Right atrium auricular region (tissue), 2 donors: ENCODE measurements at regions not wholly inside any gene's neighbourhood (a gene's known extent, or its start where the extent isn't known, plus 50 kb on each side); places are given as distances from the start of the nearest gene placed in this dataset.
A peak's percentile ranks its signal among the peaks of the same experiment; 100 is the strongest.

Experiments
- DNase-seq: peaks from one replicate; pipeline ENCODE4 v3.0.0-alpha.2; 2019; ENCODE audit warnings: low spot score
- H3K27ac ChIP-seq, 2 donors: fragments of 200-600 bp; sonication (generic); 1 replicate in 1 of 2; 2 replicates in 1 of 2; pipeline ENCODE4 v1.5.1; 2016 to 2019
- H3K27me3 ChIP-seq, 2 donors: fragments of 200-600 bp; sonication (generic); one replicate each; pipeline versions ENCODE4 v1.5.1 to v1.6.0; 2017 to 2019
- H3K36me3 ChIP-seq: fragments of 200-600 bp; sonication (generic); one replicate; pipeline ENCODE4 v1.5.1; 2016
- H3K4me1 ChIP-seq, 2 donors: fragments of 200-600 bp; sonication (generic); one replicate each; pipeline versions ENCODE4 v1.5.1 to v1.6.0; 2017 to 2019
- H3K4me3 ChIP-seq, 2 donors: fragments of 200-600 bp; sonication (generic); 1 replicate in 1 of 2; 2 replicates in 1 of 2; pipeline ENCODE4 v1.5.1; 2017 to 2019; ENCODE audit warnings: mild to moderate bottlenecking in 1 of 2, moderate library complexity in 1 of 2
- H3K9me3 ChIP-seq, 2 donors: fragments of 200-600 bp; sonication (generic); one replicate each; pipeline ENCODE4 v1.5.1; 2019
- CTCF ChIP-seq, 2 donors: fragments of 200-600 bp; sonication (generic); IDR thresholded peaks; one replicate each; pipeline ENCODE4 v1.5.1; 2019; ENCODE audit warnings: antibody characterized with exemption in 2 of 2

DNA sequence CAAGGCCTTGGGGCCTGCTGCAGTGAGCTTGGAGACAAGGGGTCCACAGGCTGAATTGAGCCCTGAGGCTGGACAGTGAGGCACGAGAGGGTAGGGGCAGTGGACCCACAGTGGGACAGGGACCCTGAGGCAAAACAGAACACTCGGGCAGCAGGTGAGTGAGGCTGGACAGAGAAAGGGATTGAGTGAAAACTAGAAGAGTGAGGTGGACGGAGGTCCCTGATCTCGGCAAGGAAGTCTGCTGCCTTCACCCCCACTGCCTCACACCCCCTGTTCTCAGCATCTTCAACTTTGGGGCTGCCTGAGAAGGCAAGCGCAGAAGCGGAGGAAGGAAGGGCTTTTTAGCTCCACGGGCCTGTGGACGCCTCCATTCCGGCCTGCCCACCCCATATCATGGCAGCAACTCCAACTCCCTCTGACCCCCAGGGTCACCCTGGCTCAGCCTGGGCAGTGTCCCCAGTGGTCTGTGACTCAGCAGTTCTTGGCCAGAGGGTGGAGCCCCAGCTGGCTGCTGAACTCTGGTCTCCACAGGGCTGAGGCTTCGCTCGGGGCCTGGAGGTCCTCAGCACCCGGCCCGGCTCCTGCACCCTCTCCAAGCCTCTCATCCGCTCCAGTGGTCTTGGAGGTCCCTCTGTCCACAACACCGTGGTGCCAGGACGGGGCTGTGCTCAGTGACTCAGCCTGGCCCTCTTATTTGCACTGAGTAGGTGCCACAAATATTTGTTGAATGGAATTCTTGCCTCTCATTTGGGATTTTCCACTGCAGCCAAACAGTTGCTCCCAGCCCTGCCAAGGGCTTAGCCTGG, 60.0 kb upstream of the EPS8L3 start:
- H3K27me3 ChIP-seq = no peaks in the 10 kb centered on the region

GRCh38 chr1:109822749-109823542, 59.2 kb upstream of the EPS8L3 start:
- H3K4me1 ChIP-seq = peaks cover 0 to 76% of the 10 kb centered on the region in 2 donors
- peak; percentile 54 for DNase-seq
- no peaks in the 10 kb centered on the region for H3K9me3 ChIP-seq
- H3K36me3 ChIP-seq = no peaks in the 10 kb centered on the region
- no peaks in the 10 kb centered on the region for H3K27me3 ChIP-seq
- H3K4me3 ChIP-seq = no peak overlapping the region
- peak overlapping the region; percentile 51 to 58 for H3K27ac ChIP-seq
- TF ChIP-seq CTCF (IDR thresholded peaks at IDR 0.05) = no peak

More for the DNA sequence above, 60.0 kb upstream of the EPS8L3 start:
- H3K9me3 ChIP-seq = no peaks in the 10 kb centered on the region
- no peak overlapping the region for H3K4me3 ChIP-seq
- TF ChIP-seq CTCF (IDR thresholded peaks at IDR 0.05) = no peak
- peak overlapping the region; percentile 51 to 58 for H3K27ac ChIP-seq
- peaks cover 0 to 68% of the 10 kb centered on the region in 2 donors for H3K4me1 ChIP-seq
- no peaks in the 10 kb centered on the region for H3K36me3 ChIP-seq
- DNase-seq = peak; percentile 76

- no peak for TF ChIP-seq CTCF (IDR thresholded peaks at IDR 0.05)
- no peaks in the 10 kb centered on the region for H3K36me3 ChIP-seq
- DNase-seq = peak; percentile 88
- no peaks in the 10 kb centered on the region for H3K9me3 ChIP-seq
- no peaks in the 10 kb centered on the region for H3K27me3 ChIP-seq
- no peak overlapping the region for H3K4me3 ChIP-seq
- peak overlapping the region; percentile 46 to 58 for H3K27ac ChIP-seq
- peaks cover 0 to 77% of the 10 kb centered on the region in 2 donors for H3K4me1 ChIP-seq
Measured at GRCh38 chr1:109821831-109822745, 58.4 kb upstream of the EPS8L3 start.

DNA sequence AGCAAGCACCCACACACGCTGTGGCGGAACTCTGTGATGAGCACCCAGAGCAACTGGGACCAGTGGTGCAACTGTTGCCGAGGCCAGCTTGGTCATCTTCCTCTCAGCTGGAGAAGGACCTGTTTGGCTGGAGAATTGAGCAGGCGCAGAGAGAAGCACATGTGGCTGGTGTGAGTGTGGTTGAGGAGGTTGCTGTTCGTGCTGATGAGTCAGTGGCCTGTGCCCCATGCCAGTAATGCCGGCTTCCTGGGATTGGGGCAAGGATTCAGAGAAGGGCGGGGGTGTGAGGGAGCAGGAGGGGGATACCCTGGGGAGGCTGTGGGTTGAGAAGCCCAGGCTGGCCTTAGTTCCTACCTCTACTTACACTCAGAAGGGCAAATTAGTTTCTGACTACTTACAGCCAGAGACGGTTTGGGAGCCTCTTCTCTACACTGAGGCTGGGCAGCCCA, 57.5 kb upstream of the EPS8L3 start:
- peak; percentile 90 for DNase-seq

More for the DNA sequence above, 57.5 kb upstream of the EPS8L3 start:
- H3K36me3 ChIP-seq = no peaks in the 10 kb centered on the region
- H3K27ac ChIP-seq = peak overlapping the region; percentile 46 to 58
- no peak for TF ChIP-seq CTCF (IDR thresholded peaks at IDR 0.05)
- peaks cover 0 to 70% of the 10 kb centered on the region in 2 donors for H3K4me1 ChIP-seq
- peaks cover 0 to under 1% of the 10 kb centered on the region in 2 donors for H3K9me3 ChIP-seq
- no peak overlapping the region for H3K4me3 ChIP-seq
- no peaks in the 10 kb centered on the region for H3K27me3 ChIP-seq
